ENCODE measurements at regions not wholly inside any gene's neighbourhood (a gene's known extent, or its start where the extent isn't known, plus 50 kb on each side); places are given as distances from the start of the nearest gene placed in this dataset.

- no peak for TF ChIP-seq CTCF (IDR thresholded peaks at IDR 0.05)
- Histone ChIP-seq H3K4me3 (no peak overlapping the region), H3K27ac (no peak overlapping the region)
- no peak for DNase-seq (ENCODE audit: low spot score)
These were observed 139.9 kb downstream of the C11orf91 start for GRCh38 chr11:33560729-33561128.

- TF ChIP-seq CTCF (IDR thresholded peaks at IDR 0.05), result no peak
- no peak overlapping the region for H3K27ac ChIP-seq
- no peak for DNase-seq (ENCODE audit: low spot score)
- H3K4me3 ChIP-seq, result no peak overlapping the region
These were observed 141.1 kb downstream of the C11orf91 start for GRCh38 chr11:33559567-33559966.

GRCh38 chr11:33558097-33558496 is 142.5 kb downstream of the C11orf91 start:
- no peak for TF ChIP-seq CTCF (IDR thresholded peaks at IDR 0.05)
- no peak for DNase-seq (ENCODE audit: low spot score)
- no peak overlapping the region for H3K27ac ChIP-seq
- H3K4me3 ChIP-seq, result no peak overlapping the region

- DNase-seq (ENCODE audit: low spot score), result no peak
- TF ChIP-seq CTCF (IDR thresholded peaks at IDR 0.05), result no peak
- no peak overlapping the region for H3K27ac ChIP-seq
- H3K4me3 ChIP-seq, result no peak overlapping the region
These were observed 143.4 kb downstream of the C11orf91 start for GRCh38 chr11:33557201-33557600.

- DNase-seq (ENCODE audit: low spot score), result no peak
- no peak overlapping the region for H3K27ac ChIP-seq
- H3K4me3 ChIP-seq, result no peak overlapping the region
- TF ChIP-seq CTCF (IDR thresholded peaks at IDR 0.05), result no peak
These were observed 146.4 kb downstream of the C11orf91 start for GRCh38 chr11:33554219-33554618.

GRCh38 chr11:33553486-33553885 is 147.1 kb downstream of the C11orf91 start:
- no peak for TF ChIP-seq CTCF (IDR thresholded peaks at IDR 0.05)
- DNase-seq (ENCODE audit: low spot score), result no peak
- Histone ChIP-seq H3K27ac (no peak overlapping the region), H3K4me3 (no peak overlapping the region)

GRCh38 chr11:33552756-33553155 is 147.9 kb downstream of the C11orf91 start:
- Histone ChIP-seq H3K27ac (no peak overlapping the region), H3K4me3 (no peak overlapping the region)
- no peak for DNase-seq (ENCODE audit: low spot score)
- no peak for TF ChIP-seq CTCF (IDR thresholded peaks at IDR 0.05)

Data from coronary artery (tissue), 2 donors.